HK-2 (cell line): ENCODE measurements at regions not wholly inside any gene's neighbourhood (a gene's known extent, or its start where the extent isn't known, plus 50 kb on each side); places are given as distances from the start of the nearest gene placed in this dataset.

Source experiments
- DNase-seq: peaks from one replicate; pipeline ENCODE4 v3.0.0-alpha.2; 2018; ENCODE audit not compliant: unreplicated experiment

- no peak for DNase-seq
These were observed 170.1 kb downstream of the INHBB start for GRCh38 chr2:120515759-120516678.

GRCh38 chr2:120516679-120517314, 170.9 kb downstream of the INHBB start:
- no peak for DNase-seq

GRCh38 chr2:120517751-120518469, 172.0 kb downstream of the INHBB start:
- DNase-seq: no peak

GRCh38 chr2:120518819-120519218, 172.9 kb downstream of the INHBB start:
- no peak for DNase-seq

- no peak for DNase-seq
These were observed 173.5 kb downstream of the INHBB start for GRCh38 chr2:120519469-120519868.

- DNase-seq: no peak
These were observed 174.5 kb downstream of the INHBB start for GRCh38 chr2:120520454-120520853.

- DNase-seq: peak; percentile 53
These were observed 175.3 kb downstream of the INHBB start for GRCh38 chr2:120520929-120521912.

- no peak for DNase-seq
These were observed 176.3 kb downstream of the INHBB start for GRCh38 chr2:120522151-120522751.

GRCh38 chr2:120523766-120524165, 177.8 kb downstream of the INHBB start:
- DNase-seq: no peak

- DNase-seq: no peak
These were observed 178.2 kb downstream of the INHBB start for GRCh38 chr2:120524174-120524573.

GRCh38 chr2:120525056-120526046, 179.4 kb downstream of the INHBB start:
- DNase-seq: peak; percentile 20

GRCh38 chr2:120526047-120526562, 180.2 kb downstream of the INHBB start:
- DNase-seq: no peak

- no peak for DNase-seq
These were observed 181.3 kb downstream of the INHBB start for GRCh38 chr2:120526997-120527945.

GRCh38 chr2:120528051-120528692, 182.2 kb downstream of the INHBB start:
- no peak for DNase-seq

- DNase-seq: no peak
These were observed 182.7 kb downstream of the INHBB start for GRCh38 chr2:120528693-120529076.

GRCh38 chr2:120530781-120531180, 184.8 kb downstream of the INHBB start:
- DNase-seq: no peak

GRCh38 chr2:120531365-120531764, 185.4 kb downstream of the INHBB start:
- no peak for DNase-seq
